GM12872 (cell line): ENCODE measurements at regions not wholly inside any gene's neighbourhood (a gene's known extent, or its start where the extent isn't known, plus 50 kb on each side); places are given as distances from the start of the nearest gene placed in this dataset.

ENCODE experiments used
- TF ChIP-seq, protein P1 (sequence below): IDR thresholded peaks from 3 replicates; pipeline ENCODE4 v1.5.1; 2011; ENCODE audit warnings: low read depth, mild to moderate bottlenecking, low read length, moderate library complexity; ENCODE audit not compliant: insufficient read depth

DNA sequence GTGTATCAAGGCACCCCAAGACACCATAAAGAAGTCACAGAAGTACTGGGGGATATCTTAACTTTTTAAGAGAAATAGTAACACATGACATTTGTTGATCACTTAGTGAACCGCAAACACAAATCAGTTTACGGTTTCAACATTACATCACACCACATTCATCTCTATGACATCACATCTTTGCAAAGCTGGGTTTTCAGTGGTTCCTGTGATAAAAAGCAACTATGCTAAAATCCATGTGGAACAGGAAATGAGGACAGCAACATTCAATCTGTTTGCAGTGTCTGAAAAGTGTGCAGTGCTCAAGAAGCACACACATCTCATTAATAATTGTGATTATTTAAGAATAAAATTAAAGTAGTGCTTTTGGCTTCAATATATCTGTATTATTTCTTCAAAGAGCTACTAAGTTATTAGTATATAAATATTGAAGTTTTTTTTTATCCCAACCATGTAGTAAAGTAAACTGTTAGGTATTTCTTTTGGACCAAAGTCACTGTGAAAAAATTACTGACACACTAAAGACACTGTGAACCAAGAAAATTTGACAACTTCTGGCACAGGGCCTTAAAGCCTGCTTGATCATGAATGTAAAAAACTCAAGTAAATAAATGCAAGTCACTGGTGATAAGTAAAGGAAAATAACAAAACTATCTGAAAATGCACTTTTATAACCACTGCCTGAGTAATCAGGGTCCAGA lies 156.0 kb upstream of the SOX6 start:
- TF ChIP-seq, protein P1, sequence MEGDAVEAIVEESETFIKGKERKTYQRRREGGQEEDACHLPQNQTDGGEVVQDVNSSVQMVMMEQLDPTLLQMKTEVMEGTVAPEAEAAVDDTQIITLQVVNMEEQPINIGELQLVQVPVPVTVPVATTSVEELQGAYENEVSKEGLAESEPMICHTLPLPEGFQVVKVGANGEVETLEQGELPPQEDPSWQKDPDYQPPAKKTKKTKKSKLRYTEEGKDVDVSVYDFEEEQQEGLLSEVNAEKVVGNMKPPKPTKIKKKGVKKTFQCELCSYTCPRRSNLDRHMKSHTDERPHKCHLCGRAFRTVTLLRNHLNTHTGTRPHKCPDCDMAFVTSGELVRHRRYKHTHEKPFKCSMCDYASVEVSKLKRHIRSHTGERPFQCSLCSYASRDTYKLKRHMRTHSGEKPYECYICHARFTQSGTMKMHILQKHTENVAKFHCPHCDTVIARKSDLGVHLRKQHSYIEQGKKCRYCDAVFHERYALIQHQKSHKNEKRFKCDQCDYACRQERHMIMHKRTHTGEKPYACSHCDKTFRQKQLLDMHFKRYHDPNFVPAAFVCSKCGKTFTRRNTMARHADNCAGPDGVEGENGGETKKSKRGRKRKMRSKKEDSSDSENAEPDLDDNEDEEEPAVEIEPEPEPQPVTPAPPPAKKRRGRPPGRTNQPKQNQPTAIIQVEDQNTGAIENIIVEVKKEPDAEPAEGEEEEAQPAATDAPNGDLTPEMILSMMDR = no peak

DNA sequence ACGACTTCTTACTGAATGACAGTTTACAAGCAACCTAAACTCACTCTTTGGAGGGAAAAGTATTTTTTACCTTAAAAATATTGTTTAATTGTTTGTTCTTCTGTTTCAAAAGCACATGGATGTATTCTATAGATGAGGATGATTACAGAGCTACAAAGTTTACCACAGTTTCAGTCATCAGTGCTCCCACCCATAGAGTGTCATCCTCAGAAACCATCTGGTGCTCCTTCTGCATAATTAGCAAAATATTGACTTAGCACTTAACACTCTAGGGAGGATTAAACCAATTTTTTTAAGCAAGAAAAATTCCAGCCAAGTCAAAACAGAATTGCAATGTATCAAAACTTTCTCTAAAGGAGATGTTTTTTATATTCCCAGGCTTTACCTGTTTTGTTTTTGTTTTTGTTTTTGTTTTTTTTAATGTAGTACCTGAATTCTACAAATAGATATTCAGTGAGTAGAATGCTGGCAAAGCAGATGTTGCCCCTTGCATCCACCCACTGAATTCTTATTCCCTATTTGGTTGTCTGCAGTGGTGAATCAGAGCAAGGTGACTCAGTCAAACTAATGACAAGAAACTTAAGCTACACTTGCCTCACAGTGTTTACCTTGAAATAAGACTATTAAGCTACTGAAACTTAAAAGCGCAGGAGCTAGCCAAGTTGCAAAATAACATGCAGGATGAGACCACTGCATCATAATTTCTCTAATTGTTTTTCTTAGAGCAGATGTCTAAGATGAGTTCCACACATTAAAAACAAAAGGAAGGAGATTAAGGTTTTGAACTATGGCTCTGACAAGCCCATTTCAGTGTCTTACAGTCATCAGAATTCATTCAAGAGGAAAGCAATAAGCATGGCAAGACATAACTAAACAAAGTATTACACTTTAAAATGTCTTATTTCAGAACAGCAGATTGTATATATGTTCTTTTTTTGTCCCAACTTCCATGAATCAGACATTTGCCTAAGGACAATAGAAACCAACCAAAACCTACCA lies 155.1 kb upstream of the SOX6 start:
- TF ChIP-seq, protein P1 = no peak

DNA sequence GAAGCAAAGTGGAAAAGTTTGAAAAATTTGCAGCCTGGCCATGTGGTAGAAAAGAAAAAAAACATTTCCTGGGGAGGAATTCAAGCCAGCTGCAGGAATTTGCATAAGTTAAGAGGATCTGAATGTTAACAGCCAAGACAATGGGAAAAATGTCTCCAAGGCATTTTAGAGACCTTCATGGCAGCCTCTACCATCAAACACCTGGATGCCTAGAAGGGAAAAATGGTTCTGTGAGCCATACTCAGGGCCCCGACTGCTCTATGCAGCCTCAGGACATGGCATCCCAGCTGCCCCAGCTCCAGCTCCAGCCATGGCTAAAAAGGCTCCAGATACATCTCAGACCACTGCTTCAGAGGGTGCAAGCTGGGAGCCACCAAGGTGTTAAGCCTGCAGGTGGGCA lies 149.1 kb upstream of the SOX6 start:
- TF ChIP-seq, protein P1 = no peak

DNA sequence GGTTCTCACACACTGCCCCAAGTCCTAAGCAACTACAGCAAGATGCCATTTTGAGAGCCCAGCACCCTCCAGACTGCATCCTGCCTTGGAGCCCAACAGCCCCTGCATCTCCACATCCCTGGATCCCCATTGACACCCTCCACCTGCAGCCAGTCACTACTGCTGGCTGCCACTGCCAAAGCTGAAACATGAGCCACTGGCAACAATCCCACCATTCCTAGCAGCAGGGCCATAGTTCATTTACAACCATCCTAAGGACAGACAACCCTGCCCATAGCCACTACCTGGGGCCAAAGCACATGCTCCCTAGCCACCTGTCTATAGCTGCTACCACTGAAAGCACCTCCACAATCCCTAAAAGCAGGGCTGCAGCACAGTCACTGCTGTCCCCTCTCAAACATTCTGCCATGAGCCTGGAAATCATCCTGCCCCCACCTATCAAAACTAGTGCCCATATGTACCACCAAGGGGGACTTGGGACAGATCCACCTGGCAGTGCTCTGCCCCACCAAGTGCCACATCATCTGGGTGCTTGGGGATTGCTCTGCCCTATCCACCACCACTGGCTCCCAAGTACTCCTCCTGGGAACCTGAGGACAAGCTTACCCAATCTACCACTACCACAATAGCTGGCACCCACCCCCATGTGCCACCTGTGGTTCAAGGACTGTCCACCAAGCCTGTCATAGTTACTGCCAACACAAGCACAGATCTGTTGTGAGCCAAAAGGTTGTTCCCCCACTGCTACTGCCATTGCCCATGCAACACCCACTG lies 138.8 kb upstream of the SOX6 start:
- TF ChIP-seq, protein P1 = no peak

DNA sequence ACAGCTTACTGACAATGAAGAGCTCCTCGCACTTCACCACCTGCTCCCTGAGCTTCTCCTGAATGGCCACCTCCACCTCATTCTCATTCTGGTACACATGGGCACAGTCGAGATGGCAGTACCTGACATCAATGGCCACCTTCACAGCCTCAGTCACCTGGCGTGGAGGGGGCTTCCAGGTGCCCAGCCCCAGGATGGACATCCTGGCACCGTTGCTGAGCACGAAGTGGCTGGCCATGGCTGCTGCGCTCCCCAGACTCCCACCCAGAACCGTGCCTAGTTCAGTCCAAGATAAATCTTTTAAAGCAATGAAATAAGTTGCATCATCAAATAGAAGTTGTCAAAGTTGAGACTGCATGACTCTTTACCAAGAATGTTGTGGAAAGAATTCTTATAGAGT lies 128.1 kb upstream of the SOX6 start:
- TF ChIP-seq, protein P1 = no peak

DNA sequence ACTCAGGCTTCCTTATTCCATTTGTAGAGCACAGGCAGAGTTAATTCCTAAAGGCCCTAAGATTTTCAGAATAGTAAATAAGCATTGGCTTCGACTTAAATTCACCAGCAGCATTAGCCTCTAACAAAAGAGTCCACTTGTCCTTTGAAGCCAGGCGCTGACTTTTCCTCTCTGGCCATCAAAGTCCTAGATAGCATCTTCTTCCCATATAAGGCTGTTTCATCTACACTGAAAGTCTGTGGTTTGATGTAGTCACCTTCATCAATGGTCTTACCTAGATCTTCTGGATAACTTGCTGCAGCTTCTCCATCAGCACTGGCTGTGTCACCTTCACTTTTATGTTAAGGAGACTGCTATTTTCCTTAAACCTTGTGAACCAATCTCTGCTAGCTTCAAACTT lies 118.3 kb upstream of the SOX6 start:
- TF ChIP-seq, protein P1 = no peak

DNA sequence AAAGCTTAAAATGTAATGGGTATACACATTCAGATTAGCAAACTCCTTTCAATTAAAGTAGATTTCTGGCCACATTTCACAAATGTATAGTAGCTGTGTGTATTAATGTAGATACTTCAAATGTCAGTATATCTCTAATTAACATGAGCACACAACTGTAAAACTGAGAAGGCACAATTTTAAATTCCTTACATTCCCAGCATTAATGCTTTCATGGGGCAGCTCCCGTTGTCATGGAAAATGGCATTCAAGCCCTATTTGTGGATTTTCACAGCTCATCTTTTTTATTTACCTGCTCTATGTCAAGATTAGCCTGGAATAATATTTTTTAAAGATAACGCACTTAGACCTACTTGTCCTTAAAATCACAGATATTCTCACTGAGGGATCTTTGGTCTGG lies 113.6 kb upstream of the SOX6 start:
- TF ChIP-seq, protein P1 = no peak
